ENCODE measurements at regions not wholly inside any gene's neighbourhood (a gene's known extent, or its start where the extent isn't known, plus 50 kb on each side); places are given as distances from the start of the nearest gene placed in this dataset.

GRCh38 chr12:18951218-18951617 is 178.3 kb upstream of the PLEKHA5 start:
- Histone ChIP-seq H3K14ac (ENCODE audit: insufficient read length) (no peak overlapping the region), H3K79me2 (ENCODE audit: control insufficient read depth in 1 of 2, insufficient read depth in 2 of 2, low read length in 2 of 2) (no peaks in the 10 kb centered on the region), H2BK120ac (replicated peaks; ENCODE audit: low read depth, low read length) (no peak overlapping the region), H3K4me1 (replicated peaks in 1 of 4; ENCODE audit: control insufficient read depth in 3 of 4, insufficient read depth in 4 of 4, low read length in 3 of 4) (peaks cover 0 to 2% (median 0%) of the 10 kb centered on the region in 4 experiments; a peak in 1 of 7 replicates), H2AFZ (ENCODE audit: low read length) (peak overlapping the region; percentile 82), H3K9ac (replicated peaks in 1 of 4; ENCODE audit: extremely low read depth in 1 of 4, low read depth in 3 of 4, low read length in 3 of 4) (no peak overlapping the region), H3K27ac (ENCODE audit: low read depth, low read length) (no peak overlapping the region), H3K36me3 (ENCODE audit: control insufficient read depth in 2 of 4, insufficient read depth in 4 of 4, low read length in 3 of 4) (no peaks in the 10 kb centered on the region), H4K91ac (replicated peaks; ENCODE audit: insufficient read length, low read length) (peak overlapping the region; percentile 11), H2AK5ac (ENCODE audit: low read depth, low read length) (no peak overlapping the region), H2BK15ac (ENCODE audit: low read length) (no peak overlapping the region), H2BK20ac (ENCODE audit: low read length) (no peak overlapping the region), H3K23me2 (ENCODE audit: low read depth, low read length) (no peaks in the 10 kb centered on the region), H4K20me1 (replicated peaks in 1 of 2; ENCODE audit: control insufficient read depth in 1 of 2, insufficient read depth in 2 of 2, low read length in 2 of 2) (no peaks in the 10 kb centered on the region), H3K4ac (replicated peaks; ENCODE audit: insufficient read length, low read depth, low read length) (no peak overlapping the region), H3K18ac (ENCODE audit: extremely low read depth, low read length) (peak overlapping the region; percentile 51; the same call in 1 of the 2 replicates), H4K8ac (ENCODE audit: extremely low read depth, insufficient read depth, low read length) (no peak overlapping the region), H3K4me2 (ENCODE audit: insufficient read depth in 1 of 2, low read depth in 2 of 2, low read length in 2 of 2) (no peak overlapping the region), H3K79me1 (ENCODE audit: low read depth, low read length) (no peaks in the 10 kb centered on the region), H2BK5ac (ENCODE audit: low read depth, low read length) (peak overlapping the region; percentile 79), H3K27me3 (replicated peaks in 1 of 4; ENCODE audit: control insufficient read depth in 3 of 4, extremely low read depth in 1 of 4, insufficient read depth in 3 of 4, low read length in 3 of 4) (no peaks in the 10 kb centered on the region), H3K56ac (replicated peaks; ENCODE audit: insufficient read length, low read depth, low read length) (no peak overlapping the region), H3K4me3 (ENCODE audit: extremely low read depth in 1 of 4, insufficient read depth in 2 of 4, low read depth in 3 of 4, low read length in 4 of 4) (no peak overlapping the region), H3K9me3 (ENCODE audit: insufficient read depth in 2 of 2, low read depth in 1 of 2, low read length in 1 of 2) (no peaks in the 10 kb centered on the region), H4K5ac (ENCODE audit: insufficient read length, low read depth, low read length) (no peak overlapping the region), H2BK12ac (ENCODE audit: low read depth, low read length) (peak overlapping the region; percentile 72; the same call in 1 of the 2 replicates), H3K23ac (ENCODE audit: insufficient read length) (no peak overlapping the region)
- 71% methylated on average over 5 of the region's 6 CpGs; no CpG with 5 or more reads in 1 of the 2 experiments for WGBS, 2 experiments (ENCODE audit: extremely low coverage in 1 of 2, insufficient coverage in 1 of 2, insufficient read length in 1 of 2, insufficient replicate concordance in 2 of 2, low coverage in 1 of 2, low lambda C conversion rate in 2 of 2, missing lambda C conversion rate in 1 of 2)
- DNase-seq (ENCODE audit: low read depth in 1 of 2, low spot score in 2 of 2) (no peak), FAIRE-seq (no peak)
- POLR2A ChIA-PET (ENCODE audit: partially characterized antibody), result interaction anchor here (0.5 to 1.5 kb wide), 3 partner anchors 13 to 85 kb away, joined by 3 to 4 read pairs (median 4); no protein-coding TSS in a partner anchor
- CTCF ChIA-PET (ENCODE audit: partially characterized antibody), result interaction anchor here (0.6 to 1.4 kb wide), 3 partner anchors 11 to 502 kb away, joined by 3 to 5 read pairs (median 5); no protein-coding TSS in a partner anchor
- peak; percentile 91 for TF ChIP-seq CEBPB (IDR thresholded peaks at IDR 0.05; ENCODE audit: low read depth, low read length)

All from H1 (cell line).